ENCODE measurements at regions not wholly inside any gene's neighbourhood (a gene's known extent, or its start where the extent isn't known, plus 50 kb on each side); places are given as distances from the start of the nearest gene placed in this dataset.

GRCh38 chr21:31558962-31559367 lies 100.5 kb upstream of the SOD1 start:
- H4K20me1 ChIP-seq (ENCODE audit: insufficient read depth, low read length), result peaks cover 15% of the 10 kb centered on the region
- peak; percentile 97 for DNase-seq (ENCODE audit: low spot score)
- H3K36me3 ChIP-seq (ENCODE audit: insufficient read depth, low read length), result no peaks in the 10 kb centered on the region
- H3K4me2 ChIP-seq (ENCODE audit: low read length), result peak overlapping the region; percentile 91; the same call in 1 of the 2 replicates
- peaks cover 22% of the 10 kb centered on the region for H3K79me2 ChIP-seq (ENCODE audit: insufficient read depth, low read depth, low read length)
- no peaks in the 10 kb centered on the region for H3K9me3 ChIP-seq (ENCODE audit: low read length)
- H3K4me1 ChIP-seq (ENCODE audit: insufficient read depth, low read length, poor library complexity, severe bottlenecking), result peaks cover 20% of the 10 kb centered on the region
- intact Hi-C loops (cut with micrococcal nuclease; ENCODE audit: unreplicated experiment), result loop anchor here (2.0 to 10.0 kb wide), 5 partner anchors 52 to 214 kb away; partner anchors contain the start of genes SCAF4 and TIAM1
- TF ChIP-seq EZH2phosphoT487 (IDR thresholded peaks at IDR 0.05; ENCODE audit: borderline replicate concordance, low read depth, low read length) (no peak), CTCF (conservative IDR thresholded peaks at IDR 0.05; ENCODE audit: low read length) (peak; percentile 50)
- H3K9me2 ChIP-seq (ENCODE audit: insufficient read depth, low read length), result no peaks in the 10 kb centered on the region
- no TSS peak for BruUV-seq (replicated peaks)
- ChIA-PET POLR2A (interaction anchor here (0.6 to 2.0 kb wide), 33 partner anchors 9 to 704 kb away, joined by 3 to 14 read pairs (median 4); no protein-coding TSS in a partner anchor), CTCF (ENCODE audit: unreplicated experiment) (interaction anchor here (0.6 to 1.9 kb wide), 9 partner anchors 10 to 705 kb away, joined by 3 to 6 read pairs (median 4); no protein-coding TSS in a partner anchor)
- H3K4me3 ChIP-seq (ENCODE audit: low read depth, low read length, poor library complexity, severe bottlenecking), result peak overlapping the region; percentile 83
- peak overlapping the region; percentile 81; the same call in 1 of the 2 replicates for H2AFZ ChIP-seq (ENCODE audit: low read length)
- peak overlapping the region; percentile 71 for H3K27ac ChIP-seq (ENCODE audit: low read depth, low read length, poor library complexity, severe bottlenecking)

GRCh38 chr21:31558189-31558961 lies 101.1 kb upstream of the SOD1 start:
- H3K9me2 ChIP-seq (ENCODE audit: insufficient read depth, low read length), result no peaks in the 10 kb centered on the region
- intact Hi-C loops (cut with micrococcal nuclease; ENCODE audit: unreplicated experiment), result loop anchor here (2.0 to 10.0 kb wide), 5 partner anchors 52 to 214 kb away; partner anchors contain the start of genes SCAF4 and TIAM1
- no TSS peak for BruUV-seq (replicated peaks)
- TF ChIP-seq EZH2phosphoT487 (IDR thresholded peaks at IDR 0.05; ENCODE audit: borderline replicate concordance, low read depth, low read length), result no peak
- no peak for TF ChIP-seq CTCF (conservative IDR thresholded peaks at IDR 0.05; ENCODE audit: low read length)
- no peaks in the 10 kb centered on the region for H3K9me3 ChIP-seq (ENCODE audit: low read length)
- peak overlapping the region; percentile 81 for H2AFZ ChIP-seq (ENCODE audit: low read length)
- H3K4me2 ChIP-seq (ENCODE audit: low read length), result peak overlapping the region; percentile 90
- peaks cover 20% of the 10 kb centered on the region for H3K4me1 ChIP-seq (ENCODE audit: insufficient read depth, low read length, poor library complexity, severe bottlenecking)
- ChIA-PET POLR2A (interaction anchor here (0.6 to 2.0 kb wide), 22 partner anchors 11 to 344 kb away, joined by 3 to 14 read pairs (median 5); no protein-coding TSS in a partner anchor), CTCF (ENCODE audit: unreplicated experiment) (interaction anchor here (0.6 to 1.9 kb wide), 5 partner anchors 10 to 356 kb away, joined by 3 to 6 read pairs (median 5); no protein-coding TSS in a partner anchor)
- H4K20me1 ChIP-seq (ENCODE audit: insufficient read depth, low read length), result peaks cover 15% of the 10 kb centered on the region
- H3K36me3 ChIP-seq (ENCODE audit: insufficient read depth, low read length), result no peaks in the 10 kb centered on the region
- peak overlapping the region; percentile 83 for H3K4me3 ChIP-seq (ENCODE audit: low read depth, low read length, poor library complexity, severe bottlenecking)
- DNase-seq (ENCODE audit: low spot score), result peak; percentile 72
- H3K27ac ChIP-seq (ENCODE audit: low read depth, low read length, poor library complexity, severe bottlenecking), result peak overlapping the region; percentile 71
- peaks cover 22% of the 10 kb centered on the region for H3K79me2 ChIP-seq (ENCODE audit: insufficient read depth, low read depth, low read length)
